GM04504 (cell line): ENCODE measurements at regions not wholly inside any gene's neighbourhood (a gene's known extent, or its start where the extent isn't known, plus 50 kb on each side); places are given as distances from the start of the nearest gene placed in this dataset.
"Not testable (repeated sequence)": the region's sequence is repeated elsewhere in the genome, so short reads cannot be mapped to it uniquely, and the experiment has no call there.

ENCODE experiments used
- DNase-seq: peaks from one replicate; pipeline ENCODE4 v3.0.0-alpha.2; 2012; ENCODE audit warnings: low read depth

GRCh38 chr3:125917020-125917549 is 51.9 kb upstream of the ROPN1B start:
- DNase-seq = peak; percentile 27

- not testable (repeated sequence) for DNase-seq
Observed at GRCh38 chr3:125918024-125918423, 51.0 kb upstream of the ROPN1B start.

- not testable (repeated sequence) for DNase-seq
Observed at GRCh38 chr3:125918451-125918850, 50.5 kb upstream of the ROPN1B start.

GRCh38 chr3:125918866-125919265 is 50.1 kb upstream of the ROPN1B start:
- not testable (repeated sequence) for DNase-seq
